ENCODE measurements at regions not wholly inside any gene's neighbourhood (a gene's known extent, or its start where the extent isn't known, plus 50 kb on each side); places are given as distances from the start of the nearest gene placed in this dataset.

GRCh38 chr13:109357751-109358471, 428.5 kb downstream of the IRS2 start:
- Mint-ChIP-seq H3K36me3 (ENCODE audit: low read depth, unreplicated experiment) (no peaks in the 10 kb centered on the region), H3K4me1 (ENCODE audit: low read depth, unreplicated experiment) (peaks cover 2% of the 10 kb centered on the region), H3K27ac (ENCODE audit: unreplicated experiment) (no peak overlapping the region), H3K27me3 (ENCODE audit: low read depth, unreplicated experiment) (no peaks in the 10 kb centered on the region), H3K4me3 (ENCODE audit: unreplicated experiment) (no peak overlapping the region), H3K9me3 (ENCODE audit: unreplicated experiment) (no peaks in the 10 kb centered on the region)
- Histone ChIP-seq H3K79me2 (ENCODE audit: insufficient read depth, low read length) (no peaks in the 10 kb centered on the region), H3K9me3 (ENCODE audit: insufficient read depth, low read depth, low read length) (no peaks in the 10 kb centered on the region), H3K4me3 (ENCODE audit: insufficient read depth, low read depth, low read length) (no peak overlapping the region), H3K27me3 (ENCODE audit: insufficient read depth, low read length) (no peaks in the 10 kb centered on the region), H3K9ac (ENCODE audit: low read length) (peak overlapping the region; percentile 61), H4K20me1 (ENCODE audit: insufficient read depth, low read length) (no peaks in the 10 kb centered on the region), H2AFZ (ENCODE audit: low read depth, low read length) (peak overlapping the region; percentile 45), H3K4me2 (ENCODE audit: low read length) (peak overlapping the region; percentile 50), H3K36me3 (ENCODE audit: insufficient read depth, low read length) (no peaks in the 10 kb centered on the region), H3K27ac (ENCODE audit: low read depth, low read length) (peak overlapping the region; percentile 81), H3K4me1 (ENCODE audit: insufficient read depth, low read length) (peaks cover 17% of the 10 kb centered on the region)
- FAIRE-seq (no peak), DNase-seq (ENCODE audit: low read depth) (peak; percentile 98)
- TF ChIP-seq EZH2 (IDR thresholded peaks at IDR 0.05; ENCODE audit: insufficient read depth, low read length) = no peak
- no peak for TF ChIP-seq CTCF (IDR thresholded peaks at IDR 0.05; ENCODE audit: insufficient read depth, low read depth, low read length)

- H3K4me2 ChIP-seq (ENCODE audit: low read length) = peak overlapping the region; percentile 27
- FAIRE-seq = no peak
- TF ChIP-seq CTCF (IDR thresholded peaks at IDR 0.05; ENCODE audit: insufficient read depth, low read depth, low read length) (no peak), EZH2 (IDR thresholded peaks at IDR 0.05; ENCODE audit: insufficient read depth, low read length) (no peak)
- H3K36me3 ChIP-seq (ENCODE audit: insufficient read depth, low read length) = no peaks in the 10 kb centered on the region
- H3K27ac Mint-ChIP-seq (ENCODE audit: unreplicated experiment) = no peak overlapping the region
- no peaks in the 10 kb centered on the region for H3K36me3 Mint-ChIP-seq (ENCODE audit: low read depth, unreplicated experiment)
- H2AFZ ChIP-seq (ENCODE audit: low read depth, low read length) = peak overlapping the region; percentile 43
- H3K4me3 Mint-ChIP-seq (ENCODE audit: unreplicated experiment) = no peak overlapping the region
- H3K27ac ChIP-seq (ENCODE audit: low read depth, low read length) = no peak overlapping the region
- H4K20me1 ChIP-seq (ENCODE audit: insufficient read depth, low read length) = no peaks in the 10 kb centered on the region
- no peaks in the 10 kb centered on the region for H3K27me3 ChIP-seq (ENCODE audit: insufficient read depth, low read length)
- no peak overlapping the region for H3K9ac ChIP-seq (ENCODE audit: low read length)
- no peak overlapping the region for H3K4me3 ChIP-seq (ENCODE audit: insufficient read depth, low read depth, low read length)
- no peaks in the 10 kb centered on the region for H3K9me3 ChIP-seq (ENCODE audit: insufficient read depth, low read depth, low read length)
- no peaks in the 10 kb centered on the region for H3K79me2 ChIP-seq (ENCODE audit: insufficient read depth, low read length)
- H3K4me1 Mint-ChIP-seq (ENCODE audit: low read depth, unreplicated experiment) = no peaks in the 10 kb centered on the region
- peaks cover 17% of the 10 kb centered on the region for H3K4me1 ChIP-seq (ENCODE audit: insufficient read depth, low read length)
- DNase-seq (ENCODE audit: low read depth) = no peak
- peaks cover 1% of the 10 kb centered on the region for H3K9me3 Mint-ChIP-seq (ENCODE audit: unreplicated experiment)
- H3K27me3 Mint-ChIP-seq (ENCODE audit: low read depth, unreplicated experiment) = no peaks in the 10 kb centered on the region
Measured at GRCh38 chr13:109355875-109356434, 430.4 kb downstream of the IRS2 start.

GRCh38 chr13:109355166-109355565, 431.2 kb downstream of the IRS2 start:
- Mint-ChIP-seq H3K9me3 (ENCODE audit: unreplicated experiment) (peaks cover 1% of the 10 kb centered on the region), H3K4me3 (ENCODE audit: unreplicated experiment) (no peak overlapping the region), H3K36me3 (ENCODE audit: low read depth, unreplicated experiment) (no peaks in the 10 kb centered on the region), H3K4me1 (ENCODE audit: low read depth, unreplicated experiment) (no peaks in the 10 kb centered on the region), H3K27me3 (ENCODE audit: low read depth, unreplicated experiment) (no peaks in the 10 kb centered on the region), H3K27ac (ENCODE audit: unreplicated experiment) (no peak overlapping the region)
- no peak overlapping the region for H3K9ac ChIP-seq (ENCODE audit: low read length)
- no peaks in the 10 kb centered on the region for H3K79me2 ChIP-seq (ENCODE audit: insufficient read depth, low read length)
- no peaks in the 10 kb centered on the region for H3K36me3 ChIP-seq (ENCODE audit: insufficient read depth, low read length)
- H4K20me1 ChIP-seq (ENCODE audit: insufficient read depth, low read length) = no peaks in the 10 kb centered on the region
- TF ChIP-seq CTCF (IDR thresholded peaks at IDR 0.05; ENCODE audit: insufficient read depth, low read depth, low read length) = no peak
- TF ChIP-seq EZH2 (IDR thresholded peaks at IDR 0.05; ENCODE audit: insufficient read depth, low read length) = no peak
- H3K27me3 ChIP-seq (ENCODE audit: insufficient read depth, low read length) = no peaks in the 10 kb centered on the region
- no peak overlapping the region for H2AFZ ChIP-seq (ENCODE audit: low read depth, low read length)
- peaks cover 17% of the 10 kb centered on the region for H3K4me1 ChIP-seq (ENCODE audit: insufficient read depth, low read length)
- H3K27ac ChIP-seq (ENCODE audit: low read depth, low read length) = no peak overlapping the region
- no peaks in the 10 kb centered on the region for H3K9me3 ChIP-seq (ENCODE audit: insufficient read depth, low read depth, low read length)
- H3K4me2 ChIP-seq (ENCODE audit: low read length) = no peak overlapping the region
- no peak overlapping the region for H3K4me3 ChIP-seq (ENCODE audit: insufficient read depth, low read depth, low read length)
- no peak for FAIRE-seq
- DNase-seq (ENCODE audit: low read depth) = no peak
